ENCODE measurements at regions not wholly inside any gene's neighbourhood (a gene's known extent, or its start where the extent isn't known, plus 50 kb on each side); places are given as distances from the start of the nearest gene placed in this dataset.

GRCh38 chr22:48713272-48714205, 1114.1 kb downstream of the BRD1 start:
- intact Hi-C loops (cut with DNase I): no loop called here
- DNase-seq: peak in 3 of 10 donors; percentile 6 to 82 (median 77)

- peak in 2 of 10 donors; percentile 65 to 76 for DNase-seq
- intact Hi-C loops (cut with DNase I): no loop called here
Observed at GRCh38 chr22:48712558-48713271, 1115.0 kb downstream of the BRD1 start.

GRCh38 chr22:48711669-48712068, 1116.0 kb downstream of the BRD1 start:
- intact Hi-C loops (cut with DNase I): no loop called here
- DNase-seq: peak in 2 of 10 donors; percentile 81 to 86

GRCh38 chr22:48711031-48711431, 1116.6 kb downstream of the BRD1 start:
- DNase-seq: peak in 1 of 10 donors; percentile 65
- intact Hi-C loops (cut with DNase I): no loop called here

- intact Hi-C loops (cut with DNase I): no loop called here
- peak in 3 of 10 donors; percentile 5 to 76 (median 70) for DNase-seq
Observed at GRCh38 chr22:48710410-48710809, 1117.3 kb downstream of the BRD1 start.

GRCh38 chr22:48709976-48710375, 1117.7 kb downstream of the BRD1 start:
- intact Hi-C loops (cut with DNase I): no loop called here
- peak in 1 of 10 donors; percentile 4 for DNase-seq

- intact Hi-C loops (cut with DNase I): no loop called here
- DNase-seq: peak in 2 of 10 donors; percentile 5 to 71
Observed at GRCh38 chr22:48709453-48709852, 1118.2 kb downstream of the BRD1 start.

GRCh38 chr22:48708558-48709245, 1119.0 kb downstream of the BRD1 start:
- intact Hi-C loops (cut with DNase I): no loop called here
- DNase-seq: peak in 3 of 10 donors; percentile 7 to 77 (median 70)

GRCh38 chr22:48707763-48708557, 1119.7 kb downstream of the BRD1 start:
- intact Hi-C loops (cut with DNase I): no loop called here
- peak in 4 of 10 donors; percentile 7 to 82 (median 61) for DNase-seq

GRCh38 chr22:48706934-48707762, 1120.5 kb downstream of the BRD1 start:
- intact Hi-C loops (cut with DNase I): no loop called here
- DNase-seq: peak in 2 of 10 donors; percentile 49 to 79

GRCh38 chr22:48705917-48706605, 1121.6 kb downstream of the BRD1 start:
- DNase-seq: peak in 2 of 10 donors; percentile 4 to 67
- intact Hi-C loops (cut with DNase I): no loop called here

GRCh38 chr22:48705159-48705916, 1122.3 kb downstream of the BRD1 start:
- peak in 2 of 10 donors; percentile 72 to 73 for DNase-seq
- intact Hi-C loops (cut with DNase I): no loop called here

GRCh38 chr22:48704335-48704734, 1123.3 kb downstream of the BRD1 start:
- DNase-seq: peak in 2 of 10 donors; percentile 57 to 79
- intact Hi-C loops (cut with DNase I): no loop called here

GRCh38 chr22:48703265-48703941, 1124.3 kb downstream of the BRD1 start:
- DNase-seq: peak in 4 of 10 donors; percentile 26 to 83 (median 62)
- intact Hi-C loops (cut with DNase I): no loop called here

- intact Hi-C loops (cut with DNase I): no loop called here
- DNase-seq: peak; percentile 64 to 98 (median 82)
Observed at GRCh38 chr22:48702573-48703264, 1125.0 kb downstream of the BRD1 start.

- peak in 4 of 10 donors; percentile 8 to 83 (median 72) for DNase-seq
- intact Hi-C loops (cut with DNase I): loop anchor here (2.0 kb wide), 1 partner anchor 125 kb away; no protein-coding TSS in a partner anchor
Observed at GRCh38 chr22:48701296-48702030, 1126.2 kb downstream of the BRD1 start.

Measured in posterior cingulate gyrus (tissue), 11 donors.